ENCODE measurements at regions not wholly inside any gene's neighbourhood (a gene's known extent, or its start where the extent isn't known, plus 50 kb on each side); places are given as distances from the start of the nearest gene placed in this dataset.
"Not testable (repeated sequence)": the region's sequence is repeated elsewhere in the genome, so short reads cannot be mapped to it uniquely, and the experiment has no call there.

DNA sequence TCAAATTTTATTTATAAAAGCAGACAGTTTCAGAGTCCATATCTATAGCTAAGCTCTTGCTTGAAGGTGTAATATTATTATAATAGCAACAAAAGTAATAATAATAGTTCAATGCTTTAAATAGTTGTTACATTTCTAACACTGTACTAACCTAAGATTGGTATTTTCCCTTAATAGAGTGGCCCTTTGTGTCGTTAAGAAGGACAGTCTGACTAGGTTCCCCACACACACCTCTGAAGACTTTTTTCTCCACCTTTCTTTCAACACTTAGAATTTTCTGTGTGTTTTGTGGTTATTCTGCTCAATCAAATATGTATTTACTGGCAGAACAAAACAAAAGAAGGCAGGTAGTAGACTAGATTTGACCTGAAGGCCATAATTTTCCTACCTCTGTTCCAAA is 223.2 kb upstream of the ACO1 start:
- POLR2A ChIA-PET, result no interaction called here
- CTCF ChIA-PET, result no interaction called here
- H3K27ac ChIP-seq (ENCODE audit: extremely low read depth, low read depth, low read length), result no peak overlapping the region
- TF ChIP-seq ZNF2 (tag by site-specific recombination; IDR thresholded peaks at IDR 0.05) (no peak), MEIS1 (CRISPR knock-in tag; IDR thresholded peaks at IDR 0.05; ENCODE audit: borderline replicate concordance) (no peak), ZNF707 (tag by site-specific recombination; IDR thresholded peaks at IDR 0.05) (no peak), KLF10 (tag by site-specific recombination; IDR thresholded peaks at IDR 0.05) (no peak), ZNF24 (tag by site-specific recombination; IDR thresholded peaks at IDR 0.05) (no peak), ZNF596 (tag by site-specific recombination; IDR thresholded peaks at IDR 0.05) (no peak), KLF8 (tag by site-specific recombination; IDR thresholded peaks at IDR 0.05) (no peak), HIC1 (tag by site-specific recombination; IDR thresholded peaks at IDR 0.05) (no peak), ZFP41 (tag by site-specific recombination; IDR thresholded peaks at IDR 0.05; ENCODE audit: borderline replicate concordance) (no peak), ZNF521 (tag by site-specific recombination; IDR thresholded peaks at IDR 0.05) (no peak), SP7 (tag by site-specific recombination; IDR thresholded peaks at IDR 0.05) (no peak), AEBP2 (tag by site-specific recombination; IDR thresholded peaks at IDR 0.05; ENCODE audit: borderline replicate concordance) (no peak), SCRT2 (tag by site-specific recombination; IDR thresholded peaks at IDR 0.05) (no peak), GLI2 (tag by site-specific recombination; IDR thresholded peaks at IDR 0.05; ENCODE audit: borderline replicate concordance, low read depth) (no peak)
- TF ChIP-seq, protein P1, sequence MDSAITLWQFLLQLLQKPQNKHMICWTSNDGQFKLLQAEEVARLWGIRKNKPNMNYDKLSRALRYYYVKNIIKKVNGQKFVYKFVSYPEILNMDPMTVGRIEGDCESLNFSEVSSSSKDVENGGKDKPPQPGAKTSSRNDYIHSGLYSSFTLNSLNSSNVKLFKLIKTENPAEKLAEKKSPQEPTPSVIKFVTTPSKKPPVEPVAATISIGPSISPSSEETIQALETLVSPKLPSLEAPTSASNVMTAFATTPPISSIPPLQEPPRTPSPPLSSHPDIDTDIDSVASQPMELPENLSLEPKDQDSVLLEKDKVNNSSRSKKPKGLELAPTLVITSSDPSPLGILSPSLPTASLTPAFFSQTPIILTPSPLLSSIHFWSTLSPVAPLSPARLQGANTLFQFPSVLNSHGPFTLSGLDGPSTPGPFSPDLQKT (IDR thresholded peaks at IDR 0.05; ENCODE audit: borderline replicate concordance, low read depth, low read length), result no peak
- TF ChIP-seq, protein P2, sequence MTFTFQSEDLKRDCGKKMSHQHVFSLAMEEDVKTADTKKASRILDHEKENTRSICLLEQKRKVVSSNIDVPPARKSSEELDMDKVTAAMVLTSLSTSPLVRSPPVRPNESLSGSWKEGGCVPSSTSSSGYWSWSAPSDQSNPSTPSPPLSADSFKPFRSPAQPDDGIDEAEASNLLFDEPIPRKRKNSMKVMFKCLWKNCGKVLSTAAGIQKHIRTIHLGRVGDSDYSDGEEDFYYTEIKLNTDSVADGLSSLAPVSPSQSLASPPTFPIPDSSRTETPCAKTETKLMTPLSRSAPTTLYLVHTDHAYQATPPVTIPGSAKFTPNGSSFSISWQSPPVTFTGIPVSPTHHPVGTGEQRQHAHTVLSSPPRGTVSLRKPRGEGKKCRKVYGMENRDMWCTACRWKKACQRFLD (tag by site-specific recombination; IDR thresholded peaks at IDR 0.05), result no peak
- H3K4me1 ChIP-seq (ENCODE audit: control insufficient read depth, insufficient read depth, low read length), result no peaks in the 10 kb centered on the region
- H3K9me3 ChIP-seq (ENCODE audit: control insufficient read depth, insufficient read depth, low read depth, low read length), result no peaks in the 10 kb centered on the region
- no peak overlapping the region for H3K4me3 ChIP-seq (ENCODE audit: low read depth, low read length)
- no peaks in the 10 kb centered on the region for H3K36me3 ChIP-seq (ENCODE audit: control insufficient read depth in 2 of 2, insufficient read depth in 1 of 2, low read length in 2 of 2)

DNA sequence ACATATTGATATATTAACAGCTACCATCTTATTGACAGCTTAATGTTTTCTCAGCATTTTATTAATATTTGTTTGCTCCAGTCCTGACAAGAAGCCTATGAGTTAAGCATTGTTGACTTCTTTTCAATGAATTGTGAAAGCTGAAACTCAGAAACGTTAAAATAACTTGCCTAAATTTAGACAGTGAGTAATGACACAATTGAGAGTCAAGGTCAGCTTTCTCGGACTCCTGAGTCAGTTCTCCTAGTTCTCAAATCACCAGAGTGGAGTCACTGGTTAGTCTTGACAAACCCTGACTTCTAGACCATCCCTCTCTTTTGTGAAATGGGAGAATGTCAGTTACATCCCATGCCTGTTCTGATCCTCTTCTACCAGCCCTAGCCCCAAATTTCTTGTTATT is 222.7 kb upstream of the ACO1 start:
- ChIA-PET CTCF (no interaction called here), POLR2A (no interaction called here)
- Histone ChIP-seq H3K4me3 (ENCODE audit: low read depth, low read length) (no peak overlapping the region), H3K36me3 (ENCODE audit: control insufficient read depth in 2 of 2, insufficient read depth in 1 of 2, low read length in 2 of 2) (no peaks in the 10 kb centered on the region), H3K4me1 (ENCODE audit: control insufficient read depth, insufficient read depth, low read length) (no peaks in the 10 kb centered on the region), H3K27ac (ENCODE audit: extremely low read depth, low read depth, low read length) (no peak overlapping the region), H3K9me3 (ENCODE audit: control insufficient read depth, insufficient read depth, low read depth, low read length) (no peaks in the 10 kb centered on the region)
- no peak for TF ChIP-seq ZNF157 (tag by site-specific recombination; IDR thresholded peaks at IDR 0.05)

DNA sequence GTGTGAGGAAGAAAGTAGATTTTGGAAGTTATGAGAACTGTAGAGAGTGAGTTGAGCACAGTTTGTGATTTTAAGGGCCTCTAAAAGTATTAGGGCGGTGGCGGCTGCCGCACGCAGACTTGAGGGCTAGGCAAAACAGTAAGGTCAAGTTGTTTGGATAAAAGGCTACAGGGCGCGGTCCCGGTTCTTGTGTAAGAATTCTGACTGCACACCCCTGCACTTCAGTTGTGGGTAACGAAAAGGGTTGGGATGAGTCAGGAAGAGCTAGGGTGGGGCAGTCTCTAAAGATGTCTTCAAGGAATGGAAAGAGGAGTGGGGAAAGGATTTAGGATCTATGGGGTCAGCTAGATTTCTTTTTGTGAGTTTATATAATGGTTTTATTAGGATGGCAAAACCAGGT is 218.1 kb upstream of the ACO1 start:
- CTCF ChIA-PET; H3K9me3 ChIP-seq (ENCODE audit: control insufficient read depth, insufficient read depth, low read depth, low read length); H3K27ac ChIP-seq (ENCODE audit: extremely low read depth, low read depth, low read length); H3K36me3 ChIP-seq (ENCODE audit: control insufficient read depth in 2 of 2, insufficient read depth in 1 of 2, low read length in 2 of 2); H3K4me1 ChIP-seq (ENCODE audit: control insufficient read depth, insufficient read depth, low read length); POLR2A ChIA-PET; H3K4me3 ChIP-seq (ENCODE audit: low read depth, low read length): not testable (repeated sequence)

Data from HEK293 (cell line).